Calu3 (cell line): ENCODE measurements at regions not wholly inside any gene's neighbourhood (a gene's known extent, or its start where the extent isn't known, plus 50 kb on each side); places are given as distances from the start of the nearest gene placed in this dataset.
"Not testable (repeated sequence)": the region's sequence is repeated elsewhere in the genome, so short reads cannot be mapped to it uniquely, and the experiment has no call there.

Experiments used
- BruUV-seq: library from RNA; stranded (reverse); fragments of 400-500 nt; replicated peaks from 2 replicates; lab custom pipeline; 2021; lab: Mats Ljungman, UMichigan
- CTCF ChIA-PET: fragments of 300-600 bp; sonication (Branson Sonifier 250); formaldehyde crosslinking; loops from one replicate; lab custom pipeline; 2022; ENCODE audit warnings: antibody characterized with exemption; lab: Charles Lee
- DNase-seq: peaks from one replicate; pipeline ENCODE4 v3.0.0; 2022
- H3K27ac Mint-ChIP-seq: one replicate; pipeline ENCODE4 v1.8.0; 2022; ENCODE audit warnings: mixed read lengths; ENCODE audit not compliant: unreplicated experiment
- H3K27me3 Mint-ChIP-seq: one replicate; pipeline ENCODE4 v1.8.0; 2022; ENCODE audit warnings: mixed read lengths; ENCODE audit not compliant: unreplicated experiment
- H3K36me3 Mint-ChIP-seq: one replicate; pipeline ENCODE4 v1.8.0; 2022; ENCODE audit warnings: mild to moderate bottlenecking, moderate library complexity, mixed read lengths; ENCODE audit not compliant: insufficient read depth, unreplicated experiment
- H3K4me1 Mint-ChIP-seq: one replicate; pipeline ENCODE4 v1.8.0; 2022; ENCODE audit warnings: mild to moderate bottlenecking, low read depth, mixed read lengths; ENCODE audit not compliant: unreplicated experiment
- H3K4me3 Mint-ChIP-seq: one replicate; pipeline ENCODE4 v1.8.0; 2022; ENCODE audit warnings: mild to moderate bottlenecking, low read depth, moderate library complexity, mixed read lengths; ENCODE audit not compliant: unreplicated experiment
- H3K9me3 Mint-ChIP-seq: one replicate; pipeline ENCODE4 v1.8.0; 2022; ENCODE audit warnings: low read depth, mixed read lengths; ENCODE audit not compliant: unreplicated experiment
- CTCF ChIP-seq: fragments of 200-600 bp; IDR thresholded peaks from one replicate; pipeline ENCODE4 v1.8.0; 2022; ENCODE audit warnings: antibody characterized with exemption; ENCODE audit not compliant: unreplicated experiment
- intact Hi-C: fragments of 100-400 bp; cut with micrococcal nuclease; formaldehyde crosslinking; loops from one replicate; pipeline ENCODE4 v1.10.0; 2022; ENCODE audit not compliant: unreplicated experiment

DNA sequence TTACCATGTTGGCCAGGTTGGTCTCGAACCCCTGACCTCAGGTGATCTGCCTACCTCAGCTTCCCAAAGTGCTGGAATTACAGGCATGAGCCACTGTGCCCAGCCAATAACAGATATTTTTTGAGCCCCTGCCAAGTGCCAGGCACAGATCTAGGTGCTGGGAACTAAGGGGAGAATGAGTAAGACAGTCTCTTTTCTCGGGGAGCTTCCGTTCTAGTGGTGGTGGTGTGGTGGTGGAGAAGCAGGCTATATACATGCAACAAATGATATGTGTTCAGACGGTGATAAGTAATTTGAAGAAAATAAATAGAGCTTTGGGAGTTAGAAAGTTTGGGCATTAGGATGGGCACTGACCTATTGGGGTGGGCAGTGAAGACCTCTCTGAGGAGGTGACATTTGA is 76.7 kb upstream of the VKORC1L1 start:
- Mint-ChIP-seq H3K4me1 (no peaks in the 10 kb centered on the region), H3K27ac (no peak overlapping the region), H3K9me3 (no peaks in the 10 kb centered on the region), H3K36me3 (no peaks in the 10 kb centered on the region), H3K4me3 (no peak overlapping the region), H3K27me3 (no peaks in the 10 kb centered on the region)
- DNase-seq, result no peak
- CTCF ChIA-PET, result interaction anchor here (0.5 kb wide), 1 partner anchor 126 kb away, joined by 3 read pairs; no protein-coding TSS in a partner anchor
- intact Hi-C loops, result no loop called here
- BruUV-seq, result no TSS peak
- TF ChIP-seq CTCF, result no peak

DNA sequence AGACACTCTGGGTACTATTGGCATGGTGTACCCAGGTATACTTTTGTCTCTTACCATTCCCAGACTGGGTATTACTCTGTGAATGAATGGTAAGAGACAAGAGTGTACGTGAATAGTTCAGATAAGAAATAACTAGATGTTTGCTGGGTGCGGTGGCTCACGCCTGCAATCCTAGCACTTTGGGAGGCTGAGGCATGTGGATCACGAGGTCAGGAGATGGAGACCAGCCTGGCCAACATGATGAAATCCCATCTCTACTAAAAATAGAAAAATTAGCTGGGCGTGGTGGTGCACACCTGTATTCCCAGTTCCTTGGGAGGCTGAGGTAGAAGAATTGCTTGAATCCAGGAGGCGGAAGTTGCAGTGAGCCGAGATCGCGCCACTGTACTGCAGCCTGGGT is 75.8 kb upstream of the VKORC1L1 start:
- H3K4me1 Mint-ChIP-seq, H3K27ac Mint-ChIP-seq, BruUV-seq, H3K4me3 Mint-ChIP-seq, CTCF ChIA-PET, H3K27me3 Mint-ChIP-seq, intact Hi-C loops, H3K9me3 Mint-ChIP-seq, DNase-seq, H3K36me3 Mint-ChIP-seq: not testable (repeated sequence)

GRCh38 chr7:65797566-65797965 is 75.3 kb upstream of the VKORC1L1 start:
- H3K9me3 Mint-ChIP-seq, BruUV-seq, H3K4me1 Mint-ChIP-seq, CTCF ChIA-PET, H3K36me3 Mint-ChIP-seq, H3K27me3 Mint-ChIP-seq, intact Hi-C loops, H3K27ac Mint-ChIP-seq, DNase-seq, H3K4me3 Mint-ChIP-seq: not testable (repeated sequence)

- no peak overlapping the region for H3K4me3 Mint-ChIP-seq
- H3K27me3 Mint-ChIP-seq, result no peaks in the 10 kb centered on the region
- CTCF ChIA-PET, result no interaction called here
- H3K4me1 Mint-ChIP-seq, result no peaks in the 10 kb centered on the region
- intact Hi-C loops, result no loop called here
- DNase-seq, result no peak
- H3K36me3 Mint-ChIP-seq, result no peaks in the 10 kb centered on the region
- TF ChIP-seq CTCF, result no peak
- H3K9me3 Mint-ChIP-seq, result no peaks in the 10 kb centered on the region
- no peak overlapping the region for H3K27ac Mint-ChIP-seq
- BruUV-seq, result no TSS peak
These were observed 74.5 kb upstream of the VKORC1L1 start for GRCh38 chr7:65798111-65799075.

- DNase-seq, H3K36me3 Mint-ChIP-seq, H3K27me3 Mint-ChIP-seq, H3K4me3 Mint-ChIP-seq, intact Hi-C loops, CTCF ChIA-PET, BruUV-seq, H3K27ac Mint-ChIP-seq, H3K9me3 Mint-ChIP-seq, H3K4me1 Mint-ChIP-seq: not testable (repeated sequence)
These were observed 72.7 kb upstream of the VKORC1L1 start for GRCh38 chr7:65800191-65800590.
